Naive B cell (primary cell): ENCODE measurements at regions not wholly inside any gene's neighbourhood (a gene's known extent, or its start where the extent isn't known, plus 50 kb on each side); places are given as distances from the start of the nearest gene placed in this dataset.
"Not testable (repeated sequence)": the region's sequence is repeated elsewhere in the genome, so short reads cannot be mapped to it uniquely, and the experiment has no call there.

ENCODE experiments used
- ATAC-seq, 2 donors: fragments of 150-1000 bp; cut with Tn5 transposase; 2 replicates each; pipeline ENCODE4 v1.10.0; 2021; ENCODE audit warnings: low read depth in 2 of 2, mild to moderate bottlenecking in 2 of 2, moderate library complexity in 2 of 2
- DNase-seq: peaks from one replicate; pipeline ENCODE4 v3.0.0; 2022
- H3K27ac Mint-ChIP-seq, 6 donors: one replicate each; pipeline ENCODE4 v1.8.0; 2020 to 2022; ENCODE audit warnings: mild to moderate bottlenecking in 6 of 6, mixed read lengths in 6 of 6, moderate library complexity in 5 of 6, inconsistent platforms in 2 of 6
- H3K27me3 Mint-ChIP-seq, 3 donors: one replicate each; pipeline ENCODE4 v1.8.0; 2021 to 2022; ENCODE audit warnings: mixed read lengths in 3 of 3, mild to moderate bottlenecking in 1 of 3
- H3K36me3 Mint-ChIP-seq, 2 donors: one replicate each; pipeline ENCODE4 v1.8.0; 2020 to 2022; ENCODE audit warnings: mixed read lengths in 2 of 2, inconsistent platforms in 1 of 2, mild to moderate bottlenecking in 1 of 2
- H3K4me1 Mint-ChIP-seq, 3 donors: one replicate each; pipeline ENCODE4 v1.8.0; 2020 to 2022; ENCODE audit warnings: mixed read lengths in 3 of 3, inconsistent platforms in 1 of 3, mild to moderate bottlenecking in 1 of 3, moderate library complexity in 1 of 3
- H3K4me3 Mint-ChIP-seq, 8 donors: one replicate each; pipeline ENCODE4 v1.8.0; 2020 to 2022; ENCODE audit warnings: mild to moderate bottlenecking in 8 of 8, mixed read lengths in 8 of 8, moderate library complexity in 8 of 8, inconsistent platforms in 2 of 8
- H3K9me3 Mint-ChIP-seq, 7 donors: one replicate each; pipeline ENCODE4 v1.8.0; 2020 to 2022; ENCODE audit warnings: mixed read lengths in 7 of 7, mild to moderate bottlenecking in 5 of 7, inconsistent platforms in 2 of 7, moderate library complexity in 1 of 7

- Mint-ChIP-seq H3K36me3 (peaks cover 0 to 6% of the 10 kb centered on the region in 2 donors), H3K4me1 (peaks cover 11 to 22% (median 18%) of the 10 kb centered on the region in 3 donors), H3K4me3 (peak overlapping the region in 1 of 8 donors; percentile 15), H3K27me3 (no peaks in the 10 kb centered on the region), H3K27ac (peak overlapping the region in 2 of 6 donors; percentile 62 to 75), H3K9me3 (peaks cover 0 to 10% (median 6%) of the 10 kb centered on the region in 7 donors)
- ATAC-seq = no peak
- DNase-seq = no peak
These were observed 191.3 kb upstream of the MYLIP start for GRCh38 chr6:15937602-15938001.

- DNase-seq (peak; percentile 73), ATAC-seq (peak; percentile 98 to 99)
- Mint-ChIP-seq H3K4me1 (peaks cover 11 to 22% (median 18%) of the 10 kb centered on the region in 3 donors), H3K27ac (peak overlapping the region in 2 of 6 donors; percentile 15 to 46), H3K36me3 (peaks cover 6 to 7% of the 10 kb centered on the region in 2 donors), H3K27me3 (no peaks in the 10 kb centered on the region), H3K4me3 (peak overlapping the region in 3 of 8 donors; percentile 5 to 59 (median 13)), H3K9me3 (peaks cover 0 to 19% (median 12%) of the 10 kb centered on the region in 7 donors)
These were observed 192.4 kb upstream of the MYLIP start for GRCh38 chr6:15936503-15936902.

DNA sequence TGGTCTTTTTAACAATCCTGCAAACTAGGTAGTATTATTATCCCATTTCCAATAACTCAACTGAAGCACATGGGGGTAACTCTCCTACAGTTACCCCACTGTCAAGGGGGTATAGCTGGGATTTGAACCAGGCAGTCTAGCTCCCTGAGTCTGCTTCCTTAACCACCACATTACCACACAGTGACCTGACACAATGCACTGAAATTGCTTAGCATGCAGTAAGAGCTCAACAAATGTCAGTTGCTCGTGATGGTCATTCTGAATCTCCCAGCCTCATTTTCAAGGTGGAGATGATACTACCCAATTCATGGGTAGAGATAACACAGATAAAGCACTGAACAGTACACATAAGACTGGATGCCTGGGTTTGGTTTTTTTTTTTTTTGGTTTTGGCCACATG lies 193.2 kb upstream of the MYLIP start:
- Mint-ChIP-seq H3K27me3 (no peaks in the 10 kb centered on the region), H3K27ac (no peak overlapping the region), H3K4me3 (no peak overlapping the region), H3K4me1 (peaks cover 11 to 22% (median 18%) of the 10 kb centered on the region in 3 donors), H3K9me3 (peaks cover 0 to 28% (median 19%) of the 10 kb centered on the region in 7 donors), H3K36me3 (peaks cover 14 to 15% of the 10 kb centered on the region in 2 donors)
- no peak for DNase-seq
- ATAC-seq = no peak

GRCh38 chr6:15931697-15932096 lies 197.2 kb upstream of the MYLIP start:
- H3K4me3 Mint-ChIP-seq, H3K27me3 Mint-ChIP-seq, ATAC-seq, DNase-seq: not testable (repeated sequence)
- Mint-ChIP-seq H3K27ac (peak overlapping the region in 1 of 6 donors; percentile 51), H3K4me1 (peaks cover 7 to 11% (median 9%) of the 10 kb centered on the region in 3 donors), H3K36me3 (peaks cover 13 to 28% of the 10 kb centered on the region in 2 donors), H3K9me3 (peaks cover 0 to 34% (median 22%) of the 10 kb centered on the region in 7 donors)

GRCh38 chr6:15930207-15930606 lies 198.7 kb upstream of the MYLIP start:
- H3K27me3 Mint-ChIP-seq = peaks cover 0 to 14% (median 3%) of the 10 kb centered on the region in 3 donors
- peaks cover 3 to 34% (median 22%) of the 10 kb centered on the region in 7 donors for H3K9me3 Mint-ChIP-seq
- peaks cover 0 to 6% (median 3%) of the 10 kb centered on the region in 3 donors for H3K4me1 Mint-ChIP-seq
- ATAC-seq = no peak
- DNase-seq = no peak
- no peak overlapping the region for H3K27ac Mint-ChIP-seq
- H3K4me3 Mint-ChIP-seq = no peak overlapping the region
- peaks cover 13 to 28% of the 10 kb centered on the region in 2 donors for H3K36me3 Mint-ChIP-seq

- DNase-seq (no peak), ATAC-seq (no peak)
- peaks cover 13 to 28% of the 10 kb centered on the region in 2 donors for H3K36me3 Mint-ChIP-seq
- no peak overlapping the region for H3K4me3 Mint-ChIP-seq
- H3K27ac Mint-ChIP-seq = no peak overlapping the region
- H3K27me3 Mint-ChIP-seq = peaks cover 0 to 14% (median 3%) of the 10 kb centered on the region in 3 donors
- peaks cover 3 to 34% (median 22%) of the 10 kb centered on the region in 7 donors for H3K9me3 Mint-ChIP-seq
- peaks cover 0 to 6% (median 3%) of the 10 kb centered on the region in 3 donors for H3K4me1 Mint-ChIP-seq
These were observed 199.2 kb upstream of the MYLIP start for GRCh38 chr6:15929685-15930084.

GRCh38 chr6:15927531-15928225 lies 201.2 kb upstream of the MYLIP start:
- H3K27me3 Mint-ChIP-seq = peaks cover 0 to 14% (median 3%) of the 10 kb centered on the region in 3 donors
- DNase-seq (no peak), ATAC-seq (no peak)
- peaks cover 7 to 34% (median 22%) of the 10 kb centered on the region in 7 donors for H3K9me3 Mint-ChIP-seq
- peaks cover 13 to 28% of the 10 kb centered on the region in 2 donors for H3K36me3 Mint-ChIP-seq
- peak overlapping the region in 2 of 6 donors; percentile 19 to 24 for H3K27ac Mint-ChIP-seq
- H3K4me3 Mint-ChIP-seq = peak overlapping the region in 1 of 8 donors; percentile 26
- H3K4me1 Mint-ChIP-seq = peaks cover 0 to 6% (median 3%) of the 10 kb centered on the region in 3 donors

DNA sequence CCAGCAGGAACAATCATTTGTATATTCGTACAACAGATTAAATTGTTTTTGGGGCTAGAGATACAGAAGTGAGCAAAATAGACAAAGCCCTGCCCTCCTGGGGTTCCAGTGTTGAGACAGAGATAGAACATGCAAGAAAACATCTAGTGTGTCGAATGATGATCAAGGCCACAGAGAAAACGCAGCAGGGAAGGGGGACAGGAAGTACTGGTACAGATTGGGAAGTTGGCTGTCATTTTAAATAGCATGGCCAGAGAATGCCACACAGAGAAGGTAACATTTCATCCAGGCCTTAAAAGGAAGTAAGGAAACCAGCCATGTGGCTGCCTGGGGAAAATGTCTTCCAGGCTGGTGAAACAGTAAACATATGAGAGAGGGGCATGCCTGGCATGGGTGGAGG lies 202.6 kb upstream of the MYLIP start:
- H3K27ac Mint-ChIP-seq = no peak overlapping the region
- H3K36me3 Mint-ChIP-seq = peaks cover 10 to 18% of the 10 kb centered on the region in 2 donors
- peaks cover 0 to 6% (median 3%) of the 10 kb centered on the region in 3 donors for H3K4me1 Mint-ChIP-seq
- peaks cover 7 to 19% (median 15%) of the 10 kb centered on the region in 7 donors for H3K9me3 Mint-ChIP-seq
- no peak overlapping the region for H3K4me3 Mint-ChIP-seq
- DNase-seq = no peak
- peaks cover 0 to 14% (median 3%) of the 10 kb centered on the region in 3 donors for H3K27me3 Mint-ChIP-seq
- ATAC-seq = no peak

- ATAC-seq = no peak
- H3K27me3 Mint-ChIP-seq = peaks cover 0 to 14% (median 3%) of the 10 kb centered on the region in 3 donors
- H3K4me1 Mint-ChIP-seq = peaks cover 0 to 6% (median 3%) of the 10 kb centered on the region in 3 donors
- no peak overlapping the region for H3K4me3 Mint-ChIP-seq
- no peak overlapping the region for H3K27ac Mint-ChIP-seq
- H3K36me3 Mint-ChIP-seq = peaks cover 0 to 10% of the 10 kb centered on the region in 2 donors
- DNase-seq = no peak
- peaks cover 4 to 10% (median 5%) of the 10 kb centered on the region in 7 donors for H3K9me3 Mint-ChIP-seq
These were observed 204.0 kb upstream of the MYLIP start for GRCh38 chr6:15924893-15925292.

DNA sequence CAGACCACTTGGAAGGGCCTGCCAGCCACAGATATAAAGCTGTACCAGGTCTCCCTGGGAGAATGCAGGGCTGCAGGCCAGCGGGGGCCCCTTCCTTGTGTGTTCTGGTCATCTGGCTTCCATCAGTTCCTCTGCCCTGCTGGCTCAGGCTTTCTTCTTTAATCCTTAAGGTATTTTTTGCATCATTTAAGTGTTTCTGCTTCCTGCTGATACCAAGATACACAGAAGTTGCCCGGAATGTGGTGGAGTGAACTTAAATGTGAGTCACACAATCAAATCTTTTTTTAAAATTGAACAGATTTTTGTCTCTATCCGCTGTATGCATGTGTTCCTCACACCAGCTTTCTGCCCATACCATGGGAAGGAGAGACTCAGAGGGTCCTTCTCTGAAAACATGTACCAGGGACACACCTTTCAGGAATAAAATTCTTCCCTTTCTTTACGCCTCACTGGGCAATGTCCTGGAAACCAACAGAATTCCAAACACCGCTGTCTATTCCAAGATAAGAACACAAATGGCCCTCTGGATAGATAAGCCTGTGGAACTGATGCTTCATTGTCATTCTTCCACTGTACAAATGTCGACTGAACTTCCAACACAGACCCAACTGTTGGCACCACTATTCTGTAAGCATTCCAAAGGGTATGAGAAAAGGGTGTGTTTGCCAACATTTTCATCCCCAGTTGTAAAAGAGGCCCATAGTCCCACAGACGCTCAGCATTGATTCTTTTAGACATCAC lies 206.2 kb upstream of the MYLIP start:
- ATAC-seq (no peak), DNase-seq (no peak)
- H3K4me3 Mint-ChIP-seq = no peak overlapping the region
- H3K4me1 Mint-ChIP-seq = peaks cover 0 to 6% (median 3%) of the 10 kb centered on the region in 3 donors
- peaks cover 0 to 7% (median 0%) of the 10 kb centered on the region in 7 donors for H3K9me3 Mint-ChIP-seq
- peak overlapping the region in 1 of 6 donors; percentile 38 for H3K27ac Mint-ChIP-seq
- no peaks in the 10 kb centered on the region for H3K36me3 Mint-ChIP-seq
- H3K27me3 Mint-ChIP-seq = peaks cover 0 to 8% (median 3%) of the 10 kb centered on the region in 3 donors

GRCh38 chr6:15921243-15921642 lies 207.6 kb upstream of the MYLIP start:
- Mint-ChIP-seq H3K27ac (peak overlapping the region in 1 of 6 donors; percentile 60), H3K9me3 (peaks cover 0 to 4% (median 0%) of the 10 kb centered on the region in 7 donors), H3K27me3 (peaks cover 0 to 3% (median 1%) of the 10 kb centered on the region in 3 donors), H3K36me3 (no peaks in the 10 kb centered on the region), H3K4me1 (peaks cover 0 to 11% (median under 1%) of the 10 kb centered on the region in 3 donors), H3K4me3 (no peak overlapping the region)
- ATAC-seq = no peak
- DNase-seq = no peak

DNA sequence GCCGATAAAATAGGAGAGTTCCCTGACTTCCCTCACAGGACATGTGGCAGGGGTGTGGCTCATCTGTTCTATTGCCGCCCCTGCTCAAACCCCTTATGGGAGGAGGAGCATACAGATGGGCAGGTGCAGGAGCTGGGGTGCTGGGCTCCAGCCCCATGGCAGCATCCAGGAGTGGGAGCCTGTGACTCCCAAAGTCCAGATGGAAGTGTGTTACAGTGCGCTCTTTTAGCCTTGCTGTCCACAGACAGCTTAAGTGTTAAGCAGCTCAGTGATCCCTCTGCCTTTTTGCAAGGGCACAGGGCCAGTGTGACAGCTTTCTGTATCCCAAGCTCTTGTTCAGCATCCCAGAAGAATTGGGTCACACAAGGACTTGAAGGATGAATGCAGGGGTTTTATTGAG lies 212.3 kb upstream of the MYLIP start:
- peak overlapping the region in 2 of 6 donors; percentile 15 to 22 for H3K27ac Mint-ChIP-seq
- no peaks in the 10 kb centered on the region for H3K27me3 Mint-ChIP-seq
- no peak for ATAC-seq
- H3K36me3 Mint-ChIP-seq = no peaks in the 10 kb centered on the region
- H3K9me3 Mint-ChIP-seq = peaks cover 0 to 2% (median 0%) of the 10 kb centered on the region in 7 donors
- no peak overlapping the region for H3K4me3 Mint-ChIP-seq
- DNase-seq = no peak
- peaks cover 0 to 10% (median 0%) of the 10 kb centered on the region in 3 donors for H3K4me1 Mint-ChIP-seq

GRCh38 chr6:15915508-15916178 lies 213.2 kb upstream of the MYLIP start:
- ATAC-seq (no peak), DNase-seq (no peak)
- no peaks in the 10 kb centered on the region for H3K27me3 Mint-ChIP-seq
- no peak overlapping the region for H3K4me3 Mint-ChIP-seq
- peaks cover 0 to 10% (median 0%) of the 10 kb centered on the region in 3 donors for H3K4me1 Mint-ChIP-seq
- no peaks in the 10 kb centered on the region for H3K9me3 Mint-ChIP-seq
- H3K36me3 Mint-ChIP-seq = no peaks in the 10 kb centered on the region
- peak overlapping the region in 1 of 6 donors; percentile 9 for H3K27ac Mint-ChIP-seq
